Lower lobe of right lung (tissue), 2 donors: ENCODE measurements at regions not wholly inside any gene's neighbourhood (a gene's known extent, or its start where the extent isn't known, plus 50 kb on each side); places are given as distances from the start of the nearest gene placed in this dataset.

Experiments
- ATAC-seq, 2 donors: fragments of 200-7000 bp; cut with Tn5 transposase; one replicate each; pipeline ENCODE4 v1.9.1; 2020 to 2022; ENCODE audit warnings: mild to moderate bottlenecking in 2 of 2, moderate library complexity in 2 of 2
- DNase-seq: peaks from one replicate; pipeline ENCODE4 v3.0.0-alpha.2; 2020
- H3K27ac ChIP-seq: fragments of 200-600 bp; one replicate; pipeline ENCODE4 v1.8.0; 2022
- H3K27me3 ChIP-seq: fragments of 200-600 bp; one replicate; pipeline ENCODE4 v1.8.0; 2022; ENCODE audit warnings: low read depth
- H3K36me3 ChIP-seq: fragments of 200-600 bp; one replicate; pipeline ENCODE4 v1.8.0; 2022; ENCODE audit warnings: mild to moderate bottlenecking
- H3K4me1 ChIP-seq: fragments of 200-600 bp; one replicate; pipeline ENCODE4 v1.8.0; 2022
- H3K4me3 ChIP-seq: fragments of 200-600 bp; one replicate; pipeline ENCODE4 v1.8.0; 2022; ENCODE audit warnings: mild to moderate bottlenecking
- H3K9me3 ChIP-seq: fragments of 200-600 bp; one replicate; pipeline ENCODE4 v1.8.0; 2022
- CTCF ChIP-seq: fragments of 200-600 bp; IDR thresholded peaks from one replicate; pipeline ENCODE4 v1.8.0; 2022; ENCODE audit warnings: antibody characterized with exemption, mild to moderate bottlenecking
- intact Hi-C: fragments of 100-400 bp; cut with DNase I; formaldehyde crosslinking; loops from one replicate; pipeline ENCODE4 v1.11.0; 2022
- donor health status: DM: no; HTN: yes; CAD: no; lungs with severe emphysema.

DNA sequence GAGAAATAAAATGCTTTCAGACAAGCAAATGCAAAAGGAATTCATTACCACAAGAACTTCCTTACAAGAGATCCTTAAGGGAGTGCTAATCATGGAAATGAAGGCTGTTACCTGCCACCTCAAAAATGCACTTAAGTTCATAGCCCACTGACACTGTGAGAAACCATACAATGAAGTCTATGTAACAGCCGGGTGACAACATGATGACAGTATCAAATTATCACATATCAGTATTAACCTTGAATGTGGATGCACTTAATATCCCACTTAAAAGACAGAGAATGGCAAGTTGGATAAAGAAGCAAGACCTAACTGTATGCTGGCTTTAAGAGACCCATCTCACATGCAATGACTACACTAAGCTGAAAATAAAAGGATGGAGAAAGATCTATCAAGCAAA, 403.4 kb upstream of the MC4R start:
- Histone ChIP-seq H3K36me3 (no peaks in the 10 kb centered on the region), H3K4me1 (no peaks in the 10 kb centered on the region), H3K9me3 (peaks cover 18% of the 10 kb centered on the region), H3K27me3 (no peaks in the 10 kb centered on the region), H3K4me3 (no peak overlapping the region), H3K27ac (no peak overlapping the region)
- DNase-seq (no peak), ATAC-seq (no peak)
- no peak for TF ChIP-seq CTCF
- intact Hi-C loops = no loop called here

GRCh38 chr18:60784161-60784560, 411.6 kb upstream of the MC4R start:
- ATAC-seq (no peak), DNase-seq (no peak)
- intact Hi-C loops = no loop called here
- Histone ChIP-seq H3K9me3 (no peaks in the 10 kb centered on the region), H3K4me1 (no peaks in the 10 kb centered on the region), H3K36me3 (no peaks in the 10 kb centered on the region), H3K4me3 (no peak overlapping the region), H3K27ac (no peak overlapping the region), H3K27me3 (no peaks in the 10 kb centered on the region)
- no peak for TF ChIP-seq CTCF

- Histone ChIP-seq H3K4me1 (no peaks in the 10 kb centered on the region), H3K36me3 (no peaks in the 10 kb centered on the region), H3K4me3 (no peak overlapping the region), H3K9me3 (no peaks in the 10 kb centered on the region), H3K27ac (no peak overlapping the region), H3K27me3 (no peaks in the 10 kb centered on the region)
- ATAC-seq = no peak
- peak; percentile 24 for DNase-seq
- TF ChIP-seq CTCF = no peak
- intact Hi-C loops = no loop called here
Measured at GRCh38 chr18:60794802-60795201, 422.2 kb upstream of the MC4R start.

DNA sequence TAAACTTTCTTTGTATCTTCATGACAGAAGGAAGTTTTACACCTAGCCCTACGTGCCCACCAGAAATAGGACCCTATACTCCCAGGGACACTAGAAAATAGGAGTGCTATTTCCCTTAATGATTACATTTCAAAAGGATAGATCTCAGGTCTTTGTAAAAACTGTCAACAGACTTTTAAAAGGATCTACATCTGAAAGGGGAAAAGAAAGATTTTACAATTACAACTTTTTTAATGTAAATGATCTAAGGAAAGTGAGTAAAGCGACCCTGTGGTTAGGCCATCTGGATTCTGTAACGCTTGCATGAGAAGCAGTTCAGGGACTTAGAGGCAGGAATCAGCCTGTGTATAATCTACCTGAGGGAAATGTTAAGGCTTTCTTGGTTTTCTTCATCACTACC, 431.8 kb upstream of the MC4R start:
- ATAC-seq (no peak), DNase-seq (no peak)
- intact Hi-C loops = no loop called here
- no peaks in the 10 kb centered on the region for H3K4me1 ChIP-seq
- no peak overlapping the region for H3K27ac ChIP-seq
- no peaks in the 10 kb centered on the region for H3K9me3 ChIP-seq
- no peak for TF ChIP-seq CTCF
- no peak overlapping the region for H3K4me3 ChIP-seq
- no peaks in the 10 kb centered on the region for H3K36me3 ChIP-seq
- no peaks in the 10 kb centered on the region for H3K27me3 ChIP-seq

- Histone ChIP-seq H3K9me3 (no peaks in the 10 kb centered on the region), H3K36me3 (no peaks in the 10 kb centered on the region), H3K27me3 (no peaks in the 10 kb centered on the region), H3K4me1 (no peaks in the 10 kb centered on the region), H3K27ac (no peak overlapping the region), H3K4me3 (no peak overlapping the region)
- no peak for TF ChIP-seq CTCF
- ATAC-seq = no peak
- DNase-seq = no peak
- intact Hi-C loops = no loop called here
Measured at GRCh38 chr18:60809937-60810336, 437.4 kb upstream of the MC4R start.

DNA sequence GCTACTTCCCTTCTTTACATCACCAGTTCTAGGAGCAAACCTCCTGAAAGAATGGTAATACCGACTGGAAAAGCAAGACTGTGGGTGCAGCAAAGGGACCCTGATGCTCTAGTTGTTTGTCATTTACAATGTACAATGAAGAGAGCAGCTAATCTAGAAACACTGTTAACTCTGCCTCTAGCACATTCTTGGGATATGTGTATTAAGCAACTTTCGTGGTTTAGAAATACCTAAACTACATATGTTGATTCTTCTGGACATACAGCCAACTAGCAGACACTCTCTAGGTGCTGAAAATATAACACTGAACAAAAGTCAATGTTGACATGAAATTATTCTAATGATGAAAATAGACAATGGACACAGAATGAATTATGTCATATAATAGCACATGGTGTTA, 440.3 kb upstream of the MC4R start:
- no peak for ATAC-seq
- H3K4me3 ChIP-seq = no peak overlapping the region
- intact Hi-C loops = no loop called here

More for the DNA sequence above, 440.3 kb upstream of the MC4R start:
- H3K36me3 ChIP-seq = no peaks in the 10 kb centered on the region
- no peak for DNase-seq
- no peaks in the 10 kb centered on the region for H3K27me3 ChIP-seq
- no peak for TF ChIP-seq CTCF
- H3K9me3 ChIP-seq = no peaks in the 10 kb centered on the region
- no peak overlapping the region for H3K27ac ChIP-seq
- H3K4me1 ChIP-seq = no peaks in the 10 kb centered on the region
